HUES6 (cell line): ENCODE measurements at regions not wholly inside any gene's neighbourhood (a gene's known extent, or its start where the extent isn't known, plus 50 kb on each side); places are given as distances from the start of the nearest gene placed in this dataset.

Experiments used
- H3K27ac ChIP-seq: 2 replicates; pipeline ENCODE4 v1.7.0; 2013; ENCODE audit warnings: low read depth, mild to moderate bottlenecking, low read length, inconsistent platforms
- H3K27me3 ChIP-seq: 2 replicates; pipeline ENCODE4 v1.6.1; 2013; ENCODE audit warnings: low read length; ENCODE audit not compliant: control insufficient read depth, insufficient read depth
- H3K36me3 ChIP-seq: 2 replicates; pipeline ENCODE4 v1.6.1; 2013; ENCODE audit warnings: low read length; ENCODE audit not compliant: control insufficient read depth, insufficient read depth
- H3K4me1 ChIP-seq: 2 replicates; pipeline ENCODE4 v1.6.1; 2013; ENCODE audit warnings: low read length; ENCODE audit not compliant: control insufficient read depth, insufficient read depth
- H3K4me3 ChIP-seq: 2 replicates; pipeline ENCODE4 v1.5.1; 2013; ENCODE audit warnings: low read depth, low read length
- H3K9ac ChIP-seq: one replicate; pipeline ENCODE4 v1.6.1; 2013; ENCODE audit warnings: mild to moderate bottlenecking, low read length
- H3K9me3 ChIP-seq: 2 replicates; pipeline ENCODE4 v1.6.1; 2013; ENCODE audit warnings: low read depth, low read length; ENCODE audit not compliant: control insufficient read depth, insufficient read depth

- no peak overlapping the region for H3K4me3 ChIP-seq
- no peaks in the 10 kb centered on the region for H3K36me3 ChIP-seq
- no peak overlapping the region for H3K9ac ChIP-seq
- H3K9me3 ChIP-seq: no peaks in the 10 kb centered on the region
- peaks cover 68% of the 10 kb centered on the region for H3K27me3 ChIP-seq
- H3K4me1 ChIP-seq: no peaks in the 10 kb centered on the region
- H3K27ac ChIP-seq: no peak overlapping the region
Observed at GRCh38 chr17:34499576-34499975, 79.8 kb upstream of the TMEM132E start.

DNA sequence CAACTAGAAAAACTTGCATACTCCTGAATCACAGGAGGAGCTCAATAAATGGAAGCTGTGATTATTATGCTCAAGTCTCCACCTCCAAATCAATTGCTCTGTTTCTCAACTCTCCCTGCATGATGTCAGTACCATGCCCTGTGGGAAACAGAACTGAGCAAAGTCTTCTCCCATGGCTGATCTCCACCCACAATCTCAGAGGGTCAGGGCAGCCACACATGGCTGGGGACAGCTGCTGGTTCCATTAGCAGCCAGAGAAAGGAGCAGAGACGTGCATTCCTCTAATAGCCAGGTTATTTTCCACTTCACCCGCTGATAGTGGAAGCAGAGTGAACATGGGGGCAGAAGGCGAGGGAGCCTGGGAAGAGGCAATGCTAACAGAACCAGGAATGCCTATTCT lies 85.5 kb upstream of the TMEM132E start:
- H3K27ac ChIP-seq: no peak overlapping the region
- H3K27me3 ChIP-seq: peaks cover 69% of the 10 kb centered on the region
- H3K36me3 ChIP-seq: no peaks in the 10 kb centered on the region
- no peaks in the 10 kb centered on the region for H3K4me1 ChIP-seq
- no peak overlapping the region for H3K4me3 ChIP-seq
- no peaks in the 10 kb centered on the region for H3K9me3 ChIP-seq
- H3K9ac ChIP-seq: no peak overlapping the region

- Histone ChIP-seq H3K27ac (no peak overlapping the region), H3K36me3 (no peaks in the 10 kb centered on the region), H3K4me1 (no peaks in the 10 kb centered on the region), H3K9ac (no peak overlapping the region), H3K27me3 (peaks cover 58% of the 10 kb centered on the region), H3K4me3 (no peak overlapping the region), H3K9me3 (no peaks in the 10 kb centered on the region)
Observed at GRCh38 chr17:34487626-34488025, 91.8 kb upstream of the TMEM132E start.

- no peak overlapping the region for H3K9ac ChIP-seq
- H3K36me3 ChIP-seq: no peaks in the 10 kb centered on the region
- H3K27ac ChIP-seq: no peak overlapping the region
- no peaks in the 10 kb centered on the region for H3K4me1 ChIP-seq
- no peaks in the 10 kb centered on the region for H3K9me3 ChIP-seq
- H3K4me3 ChIP-seq: no peak overlapping the region
- H3K27me3 ChIP-seq: peaks cover 52% of the 10 kb centered on the region
Observed at GRCh38 chr17:34486761-34487160, 92.6 kb upstream of the TMEM132E start.

DNA sequence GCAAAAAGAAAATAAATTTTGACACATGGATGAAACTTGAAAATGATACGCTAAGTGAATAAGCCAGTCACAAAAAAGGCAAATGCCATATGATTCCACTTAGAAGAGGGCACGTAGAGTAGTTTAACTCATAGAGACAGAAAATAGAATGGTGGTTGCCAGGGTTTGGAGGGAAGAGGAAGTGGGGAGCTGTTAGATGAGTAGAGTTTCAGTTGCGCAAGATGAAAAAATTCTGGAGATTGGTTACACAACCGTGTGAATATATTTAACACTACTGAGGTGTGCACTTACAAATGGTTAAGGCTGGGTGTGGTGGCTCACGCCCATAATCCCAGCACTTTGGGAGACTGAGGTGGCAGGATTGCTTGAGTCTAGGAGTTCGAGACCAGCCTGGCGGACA lies 93.4 kb upstream of the TMEM132E start:
- H3K4me3 ChIP-seq: no peak overlapping the region
- H3K9me3 ChIP-seq: no peaks in the 10 kb centered on the region
- H3K4me1 ChIP-seq: no peaks in the 10 kb centered on the region
- peaks cover 49% of the 10 kb centered on the region for H3K27me3 ChIP-seq
- H3K27ac ChIP-seq: no peak overlapping the region
- no peaks in the 10 kb centered on the region for H3K36me3 ChIP-seq
- H3K9ac ChIP-seq: no peak overlapping the region

DNA sequence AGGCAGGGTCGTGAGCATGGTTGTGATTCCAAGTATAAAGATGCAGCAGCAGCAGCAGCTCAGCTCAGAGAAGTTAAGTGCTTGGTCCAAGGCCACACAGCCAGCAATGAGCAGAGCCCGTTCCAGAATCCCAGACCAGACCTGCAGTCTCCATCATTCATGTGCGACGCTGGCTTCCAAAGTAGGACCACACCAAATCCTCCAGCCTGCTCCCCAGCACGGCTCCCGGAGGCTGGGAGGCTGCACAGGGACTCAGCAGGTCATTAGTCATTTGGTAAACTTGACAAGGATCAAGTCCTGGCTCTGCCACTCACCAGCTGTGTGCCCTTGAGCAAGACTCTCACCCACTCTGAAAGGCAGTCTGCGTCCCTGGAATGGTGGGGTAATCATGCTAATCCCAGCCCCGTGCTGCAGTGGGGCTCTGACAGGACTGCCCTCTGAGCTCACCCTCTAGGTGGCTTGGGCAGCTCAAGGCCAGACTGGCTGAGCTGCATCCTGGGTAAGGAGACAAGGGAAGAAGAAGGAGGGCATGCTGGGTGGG lies 95.1 kb upstream of the TMEM132E start:
- Histone ChIP-seq H3K27me3 (peaks cover 38% of the 10 kb centered on the region), H3K36me3 (no peaks in the 10 kb centered on the region), H3K9ac (no peak overlapping the region), H3K9me3 (no peaks in the 10 kb centered on the region), H3K4me1 (no peaks in the 10 kb centered on the region), H3K4me3 (no peak overlapping the region), H3K27ac (no peak overlapping the region)

GRCh38 chr17:34482730-34483129 lies 96.7 kb upstream of the TMEM132E start:
- Histone ChIP-seq H3K9me3 (no peaks in the 10 kb centered on the region), H3K36me3 (no peaks in the 10 kb centered on the region), H3K27me3 (peaks cover 23% of the 10 kb centered on the region), H3K4me3 (no peak overlapping the region), H3K9ac (no peak overlapping the region), H3K27ac (no peak overlapping the region), H3K4me1 (no peaks in the 10 kb centered on the region)

DNA sequence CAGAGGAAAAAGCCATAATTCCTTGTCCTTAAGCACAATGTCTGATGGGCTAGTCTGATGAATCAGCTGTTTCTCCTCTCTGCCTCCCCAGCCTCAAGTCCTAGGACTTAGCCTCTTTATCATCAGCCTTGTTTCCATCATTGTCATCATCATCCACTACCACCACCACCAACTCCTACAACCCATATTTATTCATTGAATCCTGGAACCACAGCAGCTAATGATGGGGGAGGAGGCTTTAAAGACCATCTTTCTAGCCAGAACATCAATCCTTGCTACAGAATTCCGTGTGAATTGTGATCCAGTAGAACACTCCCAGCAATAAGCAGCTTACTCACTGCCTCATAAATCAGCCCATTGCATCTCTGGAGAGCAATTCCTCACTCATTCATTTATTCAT lies 97.6 kb upstream of the TMEM132E start:
- Histone ChIP-seq H3K9me3 (no peaks in the 10 kb centered on the region), H3K4me3 (no peak overlapping the region), H3K36me3 (no peaks in the 10 kb centered on the region), H3K27ac (no peak overlapping the region), H3K27me3 (peaks cover 14% of the 10 kb centered on the region), H3K9ac (no peak overlapping the region), H3K4me1 (no peaks in the 10 kb centered on the region)

DNA sequence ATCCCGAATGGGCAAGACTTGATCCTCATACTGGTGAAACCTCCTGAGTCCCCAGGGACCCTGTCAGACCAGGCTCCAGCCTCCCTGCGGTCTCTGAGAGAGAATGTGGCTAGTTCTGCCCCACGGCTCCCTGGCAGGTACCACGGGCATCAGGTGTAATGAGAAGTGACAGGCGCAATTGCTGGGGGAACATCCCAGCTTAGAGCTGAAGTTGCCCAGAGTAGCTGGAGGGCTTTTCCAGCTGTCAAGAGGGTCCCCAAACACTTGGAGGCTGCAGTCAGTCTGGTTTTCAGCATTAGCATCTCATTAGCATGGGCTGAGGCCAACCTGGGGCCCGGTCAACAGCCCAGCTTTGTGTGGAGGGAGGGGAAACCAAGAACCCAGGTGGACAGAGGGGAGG lies 100.0 kb upstream of the TMEM132E start:
- Histone ChIP-seq H3K27ac (no peak overlapping the region), H3K9ac (no peak overlapping the region), H3K27me3 (peaks cover 8% of the 10 kb centered on the region; the same call in 1 of the 2 replicates), H3K4me1 (no peaks in the 10 kb centered on the region), H3K36me3 (no peaks in the 10 kb centered on the region), H3K4me3 (no peak overlapping the region), H3K9me3 (no peaks in the 10 kb centered on the region)

GRCh38 chr17:34478244-34478643 lies 101.1 kb upstream of the TMEM132E start:
- Histone ChIP-seq H3K9me3 (no peaks in the 10 kb centered on the region), H3K9ac (no peak overlapping the region)

DNA sequence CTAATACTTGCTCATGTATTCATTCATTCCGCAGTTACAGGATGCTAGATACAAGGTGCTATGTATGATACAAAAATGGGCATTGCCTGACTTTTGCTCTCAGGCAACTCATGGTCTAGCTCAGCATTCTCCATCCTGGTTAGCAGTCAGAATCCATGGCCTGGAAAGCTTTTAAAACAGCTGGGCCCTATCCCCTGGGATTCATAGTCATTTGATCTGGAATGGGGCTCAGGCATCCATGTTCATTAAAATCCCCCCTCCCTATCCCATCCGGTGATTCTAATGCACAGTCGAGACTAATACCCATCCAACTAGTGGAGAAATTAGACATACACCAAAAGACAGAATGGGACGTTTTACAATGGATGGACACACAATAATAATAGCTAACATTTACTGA lies 104.1 kb upstream of the TMEM132E start:
- Histone ChIP-seq H3K27ac (no peak overlapping the region), H3K4me3 (no peak overlapping the region), H3K9me3 (no peaks in the 10 kb centered on the region), H3K9ac (no peak overlapping the region), H3K36me3 (no peaks in the 10 kb centered on the region), H3K27me3 (no peaks in the 10 kb centered on the region), H3K4me1 (no peaks in the 10 kb centered on the region)

More at GRCh38 chr17:34478244-34478643, 101.1 kb upstream of the TMEM132E start:
- Histone ChIP-seq H3K36me3 (no peaks in the 10 kb centered on the region), H3K4me1 (no peaks in the 10 kb centered on the region), H3K27me3 (peaks cover 6% of the 10 kb centered on the region; the same call in 1 of the 2 replicates), H3K4me3 (no peak overlapping the region), H3K27ac (no peak overlapping the region)

GRCh38 chr17:34474706-34475105 lies 104.7 kb upstream of the TMEM132E start:
- no peaks in the 10 kb centered on the region for H3K9me3 ChIP-seq
- no peaks in the 10 kb centered on the region for H3K36me3 ChIP-seq
- H3K4me1 ChIP-seq: no peaks in the 10 kb centered on the region
- no peak overlapping the region for H3K4me3 ChIP-seq
- no peak overlapping the region for H3K9ac ChIP-seq
- no peaks in the 10 kb centered on the region for H3K27me3 ChIP-seq
- no peak overlapping the region for H3K27ac ChIP-seq
